Germinal center (tissue), 1 donor: ENCODE measurements at regions not wholly inside any gene's neighbourhood (a gene's known extent, or its start where the extent isn't known, plus 50 kb on each side); places are given as distances from the start of the nearest gene placed in this dataset.
"Not testable (repeated sequence)": the region's sequence is repeated elsewhere in the genome, so short reads cannot be mapped to it uniquely, and the experiment has no call there.

ENCODE experiments used
- DNase-seq: peaks from one replicate; pipeline ENCODE4 v3.0.0; 2012; ENCODE audit warnings: mixed read lengths, low spot score

GRCh38 chr6:130674604-130675003, 152.6 kb upstream of the SMLR1 start:
- no peak for DNase-seq

DNA sequence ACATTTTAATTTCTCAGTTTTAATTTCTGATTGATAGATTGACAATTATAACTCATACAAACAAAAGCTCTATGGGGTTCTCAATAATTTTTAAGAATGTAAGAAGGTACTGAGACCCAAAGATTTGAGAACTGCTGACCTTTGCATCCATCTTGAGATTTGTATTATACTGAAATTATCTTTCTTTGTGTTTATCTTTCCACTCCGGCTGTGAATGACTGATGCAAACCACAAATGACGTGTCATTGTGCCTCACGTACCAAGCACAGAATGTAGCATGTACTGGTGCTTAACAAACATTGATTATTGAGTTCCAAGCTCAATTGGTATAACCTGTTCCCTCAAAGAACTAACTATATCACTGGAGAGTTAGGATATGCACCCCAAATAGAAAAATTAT, 152.1 kb upstream of the SMLR1 start:
- DNase-seq, result no peak

DNA sequence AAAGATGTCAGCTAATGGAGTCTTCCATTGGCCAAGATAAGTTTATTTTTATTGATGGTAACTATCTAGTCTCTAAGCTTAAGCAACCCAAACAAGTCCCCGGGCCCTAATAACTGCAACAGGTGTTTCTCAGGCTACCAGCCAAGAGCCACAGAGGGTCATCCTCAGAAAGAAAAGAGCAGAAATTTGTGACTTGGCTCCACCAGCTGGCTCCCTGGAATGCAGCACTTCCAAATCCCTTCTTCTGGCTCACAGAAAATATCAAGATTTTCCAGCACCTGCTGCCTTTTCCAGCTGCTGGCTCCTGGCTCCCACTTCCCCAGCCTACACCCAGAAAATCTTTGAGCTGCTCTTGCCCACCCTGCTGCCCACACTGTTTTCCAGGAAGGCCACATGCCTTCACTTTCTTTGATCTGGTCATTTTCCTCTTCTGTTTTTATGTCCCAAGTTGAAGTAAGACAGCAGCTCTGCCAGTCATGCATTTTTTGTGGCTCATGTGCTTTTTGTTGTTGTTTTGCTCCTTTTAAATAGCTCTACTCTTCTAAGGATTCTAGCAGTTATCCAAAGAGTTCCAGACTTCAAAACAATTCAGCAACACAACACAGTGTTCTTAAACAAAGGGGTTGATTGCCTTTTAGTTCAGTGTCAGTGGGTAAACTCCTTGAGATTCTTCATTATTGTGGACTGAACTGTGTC, 151.0 kb upstream of the SMLR1 start:
- no peak for DNase-seq

GRCh38 chr6:130676773-130677144, 150.4 kb upstream of the SMLR1 start:
- no peak for DNase-seq

DNA sequence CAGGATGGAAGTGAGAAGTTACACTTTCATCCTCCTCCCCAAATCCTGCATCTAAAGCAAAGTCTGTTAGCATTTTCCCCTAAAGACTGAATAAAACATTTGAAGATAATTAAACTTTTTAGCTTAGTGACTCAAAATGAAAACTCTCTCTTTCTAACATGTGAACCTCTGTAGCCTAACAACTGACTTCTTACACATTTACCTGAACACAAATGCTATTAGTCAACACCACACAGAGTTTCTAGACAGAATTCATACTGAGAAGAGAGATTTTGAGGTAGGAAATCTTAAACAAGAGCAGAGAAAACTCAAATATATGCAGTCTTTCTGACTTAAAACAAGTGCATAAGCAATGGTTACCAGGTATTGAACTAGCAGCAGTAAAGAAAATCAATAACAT, 149.9 kb upstream of the SMLR1 start:
- DNase-seq, result no peak

GRCh38 chr6:130677766-130678165, 149.4 kb upstream of the SMLR1 start:
- no peak for DNase-seq

DNA sequence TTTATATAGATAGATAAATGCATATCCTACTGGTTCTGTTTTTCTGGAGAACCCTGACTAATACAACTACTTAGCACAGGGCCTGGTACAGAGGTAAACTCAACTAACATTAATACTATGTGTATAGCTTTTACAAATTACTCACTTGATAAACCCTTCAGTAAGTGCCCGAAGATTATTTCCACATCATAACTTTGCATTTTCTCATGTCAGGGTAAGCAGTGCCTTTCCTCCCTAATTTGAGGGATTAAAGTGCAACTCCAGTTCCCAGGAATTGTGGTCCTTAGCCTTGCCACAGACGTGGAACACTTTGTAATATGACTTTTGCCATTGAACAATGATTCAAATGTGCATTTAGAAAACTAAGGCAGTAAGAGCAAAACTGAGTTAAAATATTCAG, 147.5 kb upstream of the SMLR1 start:
- DNase-seq, result no peak

GRCh38 chr6:130680116-130680515, 147.1 kb upstream of the SMLR1 start:
- DNase-seq, result no peak

DNA sequence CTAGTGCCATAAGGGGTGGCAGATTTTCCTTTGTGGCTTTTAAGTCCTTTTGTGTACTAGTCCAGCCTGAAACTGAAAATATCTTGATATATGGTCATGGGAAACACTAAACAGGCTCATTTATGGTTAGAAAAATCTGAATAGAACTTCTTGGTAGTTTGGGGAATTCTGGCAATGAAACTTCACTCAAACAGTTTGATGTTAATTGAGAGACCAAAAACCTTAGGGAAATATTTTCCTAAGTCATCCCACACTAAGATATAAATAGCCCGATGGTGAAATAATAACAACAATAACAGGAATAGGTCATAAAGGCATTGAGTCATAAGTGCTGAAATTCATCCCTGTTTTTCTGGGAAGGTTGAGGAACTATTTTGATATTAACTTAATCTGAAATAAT, 146.2 kb upstream of the SMLR1 start:
- DNase-seq, result no peak

- DNase-seq, result no peak
Measured at GRCh38 chr6:130682066-130682465, 145.1 kb upstream of the SMLR1 start.

DNA sequence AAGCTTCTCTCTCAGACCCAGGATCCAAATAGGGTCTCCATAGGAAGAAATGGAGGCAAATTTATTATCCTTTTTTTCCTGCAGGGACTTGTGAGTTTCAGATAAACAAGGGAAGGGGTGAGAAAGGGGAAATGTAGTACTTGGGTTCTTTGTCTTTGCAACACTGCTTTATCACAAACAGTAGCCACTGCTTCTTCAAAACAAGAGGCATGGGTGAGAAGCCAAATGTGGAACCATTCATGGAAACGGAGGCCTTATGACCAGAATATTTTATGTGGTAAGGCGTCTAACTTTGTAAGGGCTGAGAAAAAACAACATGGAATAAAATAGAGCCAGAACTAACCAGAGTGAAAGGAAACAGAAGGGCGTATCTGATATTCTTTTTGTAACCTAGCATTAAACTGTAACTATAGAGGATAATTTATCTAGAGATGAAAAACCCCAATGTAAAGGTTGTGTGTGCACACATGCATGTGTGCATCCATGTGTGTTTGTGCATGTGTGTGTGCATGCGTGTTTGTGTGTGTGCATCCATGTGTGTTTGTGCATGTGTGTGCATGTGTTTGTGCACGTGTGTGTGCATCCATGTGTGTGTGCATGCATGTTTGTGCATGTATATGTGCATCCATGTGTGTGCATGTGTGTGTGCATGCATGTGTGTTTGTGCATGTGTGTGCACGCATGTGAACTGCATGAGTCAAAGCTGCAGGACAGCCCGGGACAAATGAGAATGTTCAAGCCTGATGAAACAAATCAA, 143.3 kb upstream of the SMLR1 start:
- DNase-seq, result no peak

GRCh38 chr6:130692659-130693058, 134.5 kb upstream of the SMLR1 start:
- no peak for DNase-seq

DNA sequence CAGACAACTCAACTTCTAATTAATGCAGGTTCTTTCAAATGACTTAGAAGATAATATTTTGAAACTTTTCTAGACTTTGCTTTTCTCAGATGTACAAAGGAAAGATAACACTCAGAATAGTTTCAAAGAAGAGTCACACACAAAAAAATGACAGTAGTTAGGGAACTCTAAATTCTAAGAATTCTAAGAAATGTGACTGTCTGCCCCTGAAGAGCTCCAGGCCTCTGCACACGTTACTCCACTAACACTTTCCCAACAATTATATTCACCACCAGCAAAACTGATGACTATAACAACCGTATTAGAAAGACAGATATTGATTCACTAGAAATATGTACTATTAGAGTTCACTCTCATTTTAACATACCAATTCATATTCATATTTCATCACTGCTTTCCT, 133.3 kb upstream of the SMLR1 start:
- DNase-seq, result no peak

- no peak for DNase-seq
Measured at GRCh38 chr6:130694606-130695005, 132.6 kb upstream of the SMLR1 start.

DNA sequence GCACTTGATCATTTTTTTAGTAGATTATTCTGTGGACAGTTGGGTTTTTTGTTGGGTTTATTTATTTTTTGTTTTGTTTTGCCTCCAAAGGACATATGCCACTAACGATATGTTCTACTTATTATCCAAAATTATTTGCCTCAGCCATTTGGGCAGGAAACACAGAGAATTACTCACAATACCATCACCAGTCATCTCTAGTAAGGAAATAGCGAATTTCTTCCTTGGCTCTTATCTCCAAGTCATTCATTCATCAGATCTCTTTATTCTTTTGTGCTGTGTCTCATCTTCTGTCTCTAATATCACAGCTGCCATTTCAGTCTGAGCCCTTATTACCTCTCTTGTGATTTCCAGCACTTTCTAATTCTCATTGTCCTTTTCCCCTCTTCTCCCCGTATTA, 130.4 kb upstream of the SMLR1 start:
- DNase-seq, result no peak

DNA sequence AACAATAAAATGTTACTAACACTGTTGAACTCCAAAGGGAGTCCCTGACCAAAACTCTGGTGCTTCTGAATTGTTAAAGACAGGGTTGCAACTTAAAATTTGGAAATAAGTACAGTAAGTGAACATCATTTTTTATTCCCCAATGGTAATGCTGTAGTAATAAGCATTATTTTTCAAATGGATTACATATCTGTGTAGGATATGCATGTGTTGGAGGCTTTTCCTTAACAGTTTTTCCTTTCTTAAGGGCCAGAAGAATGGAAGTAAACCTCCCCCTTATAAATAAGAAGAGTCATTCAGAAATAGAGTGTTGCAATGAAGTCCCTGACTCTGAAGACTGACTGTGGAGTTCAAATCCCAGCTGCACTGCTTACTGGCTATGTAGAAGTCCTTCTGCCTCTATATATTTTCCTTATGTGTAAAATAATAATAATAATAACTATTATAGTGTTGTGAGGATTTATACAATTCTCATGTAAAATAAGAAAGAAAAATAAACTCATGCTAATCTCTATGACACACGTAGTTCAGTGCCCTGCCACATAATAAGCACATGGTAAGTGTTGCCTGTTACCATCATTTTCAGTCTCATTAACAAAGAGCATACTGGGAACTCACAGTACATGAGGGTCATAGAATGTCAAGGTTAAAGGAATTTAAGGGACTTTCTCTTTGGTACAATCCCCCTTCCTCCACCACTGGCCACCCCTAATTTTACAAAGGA, 129.8 kb upstream of the SMLR1 start:
- DNase-seq, result no peak

- peak; percentile 44 for DNase-seq
Measured at GRCh38 chr6:130697995-130698535, 129.1 kb upstream of the SMLR1 start.

DNA sequence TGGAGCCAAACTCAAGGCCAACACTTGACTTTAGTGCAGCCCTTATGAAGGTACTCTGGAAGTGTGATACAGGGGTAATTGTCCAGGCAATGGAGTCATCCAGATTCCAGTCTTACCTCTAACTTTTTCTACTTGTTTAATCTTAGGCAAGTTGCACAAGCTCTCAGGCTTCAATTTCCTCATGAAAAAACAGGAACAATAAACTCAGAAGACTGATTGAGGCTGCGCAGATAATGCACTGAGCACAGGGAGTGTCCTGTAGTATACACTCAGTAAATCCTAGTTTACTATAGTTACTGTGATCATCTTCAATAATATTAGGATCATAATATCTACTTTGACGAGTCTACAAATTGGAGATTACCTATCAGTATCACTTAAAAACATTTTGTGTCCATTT, 127.5 kb upstream of the SMLR1 start:
- no peak for DNase-seq

DNA sequence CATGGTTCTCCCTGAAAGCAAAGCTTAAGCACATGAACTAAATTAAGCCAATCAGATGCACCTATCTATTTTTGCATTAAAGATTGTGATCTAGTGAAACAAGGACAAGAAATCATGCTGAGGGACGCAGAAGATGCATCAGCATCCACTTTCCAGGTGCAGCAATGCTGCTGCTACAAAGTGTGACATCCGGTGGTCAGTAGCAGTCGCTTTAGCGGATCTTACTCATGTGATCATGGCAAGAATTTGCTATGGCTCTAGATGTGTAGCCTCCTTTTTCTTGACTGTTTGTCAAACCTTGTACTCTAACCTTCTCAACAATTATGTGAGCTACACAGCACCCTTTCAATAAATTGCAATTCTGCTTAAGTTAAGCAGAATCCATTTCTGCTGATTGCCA, 126.8 kb upstream of the SMLR1 start:
- DNase-seq, result no peak

- no peak for DNase-seq
Measured at GRCh38 chr6:130708338-130708737, 118.9 kb upstream of the SMLR1 start.

- not testable (repeated sequence) for DNase-seq
Measured at GRCh38 chr6:130711641-130712040, 115.6 kb upstream of the SMLR1 start.

GRCh38 chr6:130713144-130713543, 114.1 kb upstream of the SMLR1 start:
- DNase-seq, result no peak

GRCh38 chr6:130715058-130715457, 112.1 kb upstream of the SMLR1 start:
- no peak for DNase-seq
